PFSK-1 (cell line): ENCODE measurements at regions not wholly inside any gene's neighbourhood (a gene's known extent, or its start where the extent isn't known, plus 50 kb on each side); places are given as distances from the start of the nearest gene placed in this dataset.

ENCODE experiments used
- FOXP2 ChIP-seq: optimal IDR thresholded peaks from 2 replicates; pipeline ENCODE3; 2011; ENCODE audit warnings: borderline replicate concordance, control low read depth, inconsistent platforms; ENCODE audit not compliant: insufficient read depth; ENCODE audit errors: extremely low read length, extremely low read depth
- POLR2AphosphoS5 ChIP-seq: IDR thresholded peaks from 2 replicates; pipeline ENCODE4 v1.6.1; 2012; ENCODE audit warnings: low read depth, mild to moderate bottlenecking, control low read depth, low read length, moderate library complexity
- REST ChIP-seq, 2 experiments: IDR thresholded peaks; 2 replicates each; pipeline versions ENCODE4 v1.6.1 to v1.8.0; 2011 to 2012; ENCODE audit warnings: low read depth in 2 of 2, low read length in 2 of 2, control low read depth in 1 of 2, inconsistent platforms in 1 of 2, mild to moderate bottlenecking in 1 of 2, moderate library complexity in 1 of 2; ENCODE audit not compliant: insufficient read depth in 1 of 2
- SIN3A ChIP-seq: IDR thresholded peaks from 2 replicates; pipeline ENCODE4 v1.6.1; 2012; ENCODE audit warnings: mild to moderate bottlenecking, low read length, moderate library complexity, borderline replicate concordance; ENCODE audit not compliant: insufficient read depth
- TAF1 ChIP-seq: IDR thresholded peaks from 2 replicates; pipeline ENCODE4 v1.6.1; 2012; ENCODE audit warnings: low read length, control low read depth, borderline replicate concordance; ENCODE audit not compliant: insufficient read depth

DNA sequence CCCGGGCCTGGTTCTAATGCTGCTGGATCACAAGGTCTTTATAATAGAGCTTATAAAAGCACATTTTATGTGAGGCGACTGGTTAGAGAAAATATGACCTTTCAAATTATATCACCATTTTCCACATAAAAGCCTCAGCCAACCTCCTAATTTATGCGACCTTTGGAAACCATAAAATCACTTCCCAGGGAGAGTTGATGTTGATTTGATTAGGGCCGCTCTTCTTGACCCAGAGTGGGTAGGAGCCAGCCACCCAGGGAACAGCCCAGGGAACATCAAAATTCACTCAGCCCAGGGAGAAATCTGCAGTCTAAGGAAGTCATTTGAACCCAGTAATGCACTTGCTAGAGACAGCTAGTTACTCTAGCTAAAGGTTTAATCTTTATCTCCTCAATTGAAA lies 79.8 kb upstream of the TENT5A start:
- no peak for TF ChIP-seq FOXP2
- TF ChIP-seq SIN3A: no peak
- no peak for TF ChIP-seq TAF1
- no peak for TF ChIP-seq REST (IDR thresholded peaks at IDR 0.05; ENCODE audit: insufficient read depth in 1 of 2, low read depth in 2 of 2, low read length in 2 of 2)

- TF ChIP-seq SIN3A (no peak), FOXP2 (no peak), POLR2AphosphoS5 (no peak), TAF1 (no peak), REST (IDR thresholded peaks at IDR 0.05; ENCODE audit: insufficient read depth in 1 of 2, low read depth in 2 of 2, low read length in 2 of 2) (no peak)
Measured at GRCh38 chr6:81831274-81831673, 78.8 kb upstream of the TENT5A start.

DNA sequence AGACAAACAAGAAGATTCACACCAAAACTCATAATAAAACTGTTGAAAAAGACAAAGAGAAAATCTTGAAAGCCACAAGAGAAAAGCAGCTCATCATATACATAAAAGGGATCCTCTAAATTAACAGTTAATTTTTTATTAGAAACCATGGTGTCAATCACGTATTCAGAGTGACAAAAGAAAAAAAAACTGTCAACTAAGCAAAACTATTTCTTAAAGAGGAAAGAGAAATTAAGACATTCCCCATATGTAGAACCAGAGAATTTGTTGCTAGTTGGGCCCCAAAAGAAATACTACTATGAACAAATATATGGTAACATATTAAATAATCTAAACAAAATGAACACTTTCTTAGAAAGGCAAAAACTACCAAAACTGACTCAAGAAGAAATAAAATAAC lies 74.3 kb upstream of the TENT5A start:
- TF ChIP-seq POLR2AphosphoS5: no peak
- no peak for TF ChIP-seq SIN3A
- no peak for TF ChIP-seq FOXP2
- no peak for TF ChIP-seq TAF1
- no peak for TF ChIP-seq REST (IDR thresholded peaks at IDR 0.05; ENCODE audit: insufficient read depth in 1 of 2, low read depth in 2 of 2, low read length in 2 of 2)

GRCh38 chr6:81822568-81822967 lies 70.1 kb upstream of the TENT5A start:
- no peak for TF ChIP-seq SIN3A
- no peak for TF ChIP-seq TAF1
- no peak for TF ChIP-seq POLR2AphosphoS5
- TF ChIP-seq FOXP2: no peak
- no peak for TF ChIP-seq REST (IDR thresholded peaks at IDR 0.05; ENCODE audit: insufficient read depth in 1 of 2, low read depth in 2 of 2, low read length in 2 of 2)

DNA sequence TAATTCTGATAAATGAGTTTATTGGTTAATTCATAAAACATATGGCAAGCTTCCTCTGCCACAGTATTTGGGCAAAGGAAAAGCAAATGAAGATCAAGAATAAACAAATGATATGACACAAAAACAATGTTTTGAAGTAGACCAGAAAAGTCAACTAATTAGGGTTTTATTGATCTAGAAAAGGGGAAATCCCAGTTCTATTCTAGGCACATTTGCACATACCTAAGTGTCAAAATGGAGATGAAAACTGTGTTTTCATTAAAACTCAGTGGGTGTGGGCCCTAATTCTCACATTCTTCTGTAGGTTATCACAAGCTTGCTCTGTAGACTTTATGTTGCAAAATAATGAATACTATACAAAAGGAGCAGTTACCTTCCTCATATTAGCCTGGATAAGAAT lies 69.0 kb upstream of the TENT5A start:
- no peak for TF ChIP-seq POLR2AphosphoS5
- no peak for TF ChIP-seq FOXP2
- TF ChIP-seq SIN3A: no peak
- no peak for TF ChIP-seq REST (IDR thresholded peaks at IDR 0.05; ENCODE audit: insufficient read depth in 1 of 2, low read depth in 2 of 2, low read length in 2 of 2)
- no peak for TF ChIP-seq TAF1
